Activated naive CD4-positive, alpha-beta T cell treated with anti-CD3 and anti-CD28 coated beads, Interleukin-2, amount 10 ng/mL, durations not matched to agents 7 days and 5 days (primary cell): ENCODE measurements at regions not wholly inside any gene's neighbourhood (a gene's known extent, or its start where the extent isn't known, plus 50 kb on each side); places are given as distances from the start of the nearest gene placed in this dataset.
"Not testable (repeated sequence)": the region's sequence is repeated elsewhere in the genome, so short reads cannot be mapped to it uniquely, and the experiment has no call there.

Experiments
- CTCF ChIA-PET: fragments of 350-600 bp; sonication (Branson Sonifier 250); formaldehyde crosslinking; loops from one replicate; lab custom pipeline; 2021; ENCODE audit warnings: antibody characterized with exemption; lab: Charles Lee
- DNase-seq: peaks from one replicate; pipeline ENCODE4 v3.0.0-alpha.2; 2020
- H3K27ac Mint-ChIP-seq: one replicate; pipeline ENCODE4 v1.8.0; 2021; ENCODE audit warnings: mild to moderate bottlenecking, moderate library complexity, mixed read lengths
- H3K27me3 Mint-ChIP-seq: one replicate; pipeline ENCODE4 v1.8.0; 2021; ENCODE audit warnings: mild to moderate bottlenecking, mixed read lengths
- H3K36me3 Mint-ChIP-seq: one replicate; pipeline ENCODE4 v1.8.0; 2021; ENCODE audit warnings: mixed read lengths
- H3K4me1 Mint-ChIP-seq: one replicate; pipeline ENCODE4 v1.8.0; 2021; ENCODE audit warnings: mixed read lengths
- H3K4me3 Mint-ChIP-seq: one replicate; pipeline ENCODE4 v1.8.0; 2021; ENCODE audit warnings: mild to moderate bottlenecking, moderate library complexity, mixed read lengths
- H3K9me3 Mint-ChIP-seq: one replicate; pipeline ENCODE4 v1.8.0; 2021; ENCODE audit warnings: mixed read lengths

- Mint-ChIP-seq H3K4me3 (no peak overlapping the region), H3K4me1 (no peaks in the 10 kb centered on the region), H3K9me3 (no peaks in the 10 kb centered on the region), H3K27ac (no peak overlapping the region), H3K36me3 (no peaks in the 10 kb centered on the region), H3K27me3 (peaks cover 4% of the 10 kb centered on the region)
- no peak for DNase-seq
- CTCF ChIA-PET, result no interaction called here
Measured at GRCh38 chr6:153984811-153985210, 54.2 kb upstream of the OPRM1 start.

DNA sequence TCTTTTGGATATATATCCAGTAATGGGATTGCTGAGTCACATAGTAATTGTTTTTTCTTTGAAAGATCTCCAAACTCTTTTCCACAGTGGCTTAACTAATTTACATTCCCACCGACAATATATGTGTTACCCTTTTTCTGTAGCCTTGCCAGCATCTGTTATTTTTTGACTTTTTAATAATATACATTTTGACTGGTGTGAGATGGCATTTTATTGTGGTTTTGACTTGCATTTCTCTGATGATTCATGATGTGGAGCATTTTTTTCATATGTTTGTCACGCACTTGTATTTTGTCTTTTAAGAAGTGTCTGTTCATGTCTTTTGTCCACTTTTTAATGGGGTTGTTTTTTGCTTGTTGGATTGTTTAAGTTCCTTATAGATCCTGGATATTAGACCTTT lies 58.9 kb upstream of the OPRM1 start:
- H3K36me3 Mint-ChIP-seq, result no peaks in the 10 kb centered on the region

GRCh38 chr6:153978911-153979548 lies 60.0 kb upstream of the OPRM1 start:
- H3K36me3 Mint-ChIP-seq, H3K9me3 Mint-ChIP-seq, CTCF ChIA-PET, H3K27ac Mint-ChIP-seq, H3K4me1 Mint-ChIP-seq, DNase-seq, H3K27me3 Mint-ChIP-seq, H3K4me3 Mint-ChIP-seq: not testable (repeated sequence)

More for the DNA sequence above, 58.9 kb upstream of the OPRM1 start:
- no peak overlapping the region for H3K27ac Mint-ChIP-seq
- H3K27me3 Mint-ChIP-seq, result peaks cover 4% of the 10 kb centered on the region
- H3K4me1 Mint-ChIP-seq, result no peaks in the 10 kb centered on the region
- no peak for DNase-seq
- H3K9me3 Mint-ChIP-seq, result no peaks in the 10 kb centered on the region
- H3K4me3 Mint-ChIP-seq, result no peak overlapping the region
- CTCF ChIA-PET, result no interaction called here

- no peak for DNase-seq
- Mint-ChIP-seq H3K36me3 (no peaks in the 10 kb centered on the region), H3K9me3 (no peaks in the 10 kb centered on the region), H3K27me3 (no peaks in the 10 kb centered on the region), H3K4me1 (no peaks in the 10 kb centered on the region), H3K4me3 (no peak overlapping the region), H3K27ac (no peak overlapping the region)
- CTCF ChIA-PET, result no interaction called here
Measured at GRCh38 chr6:153976921-153977693, 61.9 kb upstream of the OPRM1 start.

DNA sequence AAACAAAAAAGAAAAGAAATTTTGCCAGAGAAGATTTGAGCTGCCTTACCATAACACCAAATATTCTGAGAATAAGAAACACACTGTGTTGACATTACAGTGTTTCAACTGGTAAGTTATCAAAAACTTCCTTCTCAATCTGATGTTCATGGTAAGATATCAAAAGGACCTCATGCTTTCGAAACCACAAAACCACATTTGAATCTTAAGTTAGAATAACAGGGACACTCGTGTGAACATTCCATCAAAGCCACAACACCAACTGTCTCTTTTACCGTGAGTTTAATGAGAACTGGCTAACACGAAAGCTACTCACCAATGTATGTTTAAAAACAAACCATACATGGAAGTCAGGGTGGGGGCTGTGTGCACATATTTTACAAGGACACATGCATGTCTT lies 73.0 kb upstream of the OPRM1 start:
- Mint-ChIP-seq H3K36me3 (no peaks in the 10 kb centered on the region), H3K4me3 (no peak overlapping the region), H3K9me3 (no peaks in the 10 kb centered on the region), H3K4me1 (peaks cover 8% of the 10 kb centered on the region), H3K27me3 (no peaks in the 10 kb centered on the region), H3K27ac (no peak overlapping the region)
- no peak for DNase-seq
- CTCF ChIA-PET, result no interaction called here

GRCh38 chr6:153963352-153963751 lies 75.7 kb upstream of the OPRM1 start:
- no peak overlapping the region for H3K4me3 Mint-ChIP-seq
- H3K4me1 Mint-ChIP-seq, result peaks cover 8% of the 10 kb centered on the region
- CTCF ChIA-PET, result no interaction called here
- H3K27ac Mint-ChIP-seq, result no peak overlapping the region
- no peaks in the 10 kb centered on the region for H3K9me3 Mint-ChIP-seq
- no peak for DNase-seq
- H3K27me3 Mint-ChIP-seq, result no peaks in the 10 kb centered on the region
- H3K36me3 Mint-ChIP-seq, result no peaks in the 10 kb centered on the region

- no peaks in the 10 kb centered on the region for H3K9me3 Mint-ChIP-seq
- no peaks in the 10 kb centered on the region for H3K27me3 Mint-ChIP-seq
- no peaks in the 10 kb centered on the region for H3K36me3 Mint-ChIP-seq
- DNase-seq, result no peak
- H3K27ac Mint-ChIP-seq, result no peak overlapping the region
- CTCF ChIA-PET, result no interaction called here
- no peak overlapping the region for H3K4me3 Mint-ChIP-seq
- peaks cover 8% of the 10 kb centered on the region for H3K4me1 Mint-ChIP-seq
Measured at GRCh38 chr6:153962555-153962954, 76.5 kb upstream of the OPRM1 start.

DNA sequence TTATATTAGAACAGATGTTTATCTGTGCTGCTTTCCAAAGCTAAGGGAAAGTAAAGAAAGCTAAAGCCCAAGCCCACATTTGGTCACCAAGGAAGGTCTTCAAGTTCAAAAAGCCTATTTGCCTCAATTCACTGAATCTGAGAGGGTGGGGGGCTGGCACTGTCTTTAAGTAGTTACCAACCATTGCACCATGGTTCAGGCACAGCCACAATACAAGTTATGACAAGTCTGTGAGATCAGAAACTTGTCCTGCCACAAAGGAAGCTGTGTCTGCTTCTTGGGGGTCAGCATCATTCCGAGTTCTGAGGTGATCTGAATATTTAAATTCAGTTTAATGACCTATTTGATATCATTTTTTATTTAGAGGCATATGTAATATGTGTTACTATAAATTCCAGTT lies 78.3 kb upstream of the OPRM1 start:
- Mint-ChIP-seq H3K27ac (no peak overlapping the region), H3K36me3 (no peaks in the 10 kb centered on the region), H3K4me1 (peaks cover 2% of the 10 kb centered on the region), H3K27me3 (no peaks in the 10 kb centered on the region), H3K4me3 (no peak overlapping the region), H3K9me3 (no peaks in the 10 kb centered on the region)
- CTCF ChIA-PET, result interaction anchor here (0.8 kb wide), 1 partner anchor 12 kb away, joined by 3 read pairs; no protein-coding TSS in a partner anchor
- no peak for DNase-seq

DNA sequence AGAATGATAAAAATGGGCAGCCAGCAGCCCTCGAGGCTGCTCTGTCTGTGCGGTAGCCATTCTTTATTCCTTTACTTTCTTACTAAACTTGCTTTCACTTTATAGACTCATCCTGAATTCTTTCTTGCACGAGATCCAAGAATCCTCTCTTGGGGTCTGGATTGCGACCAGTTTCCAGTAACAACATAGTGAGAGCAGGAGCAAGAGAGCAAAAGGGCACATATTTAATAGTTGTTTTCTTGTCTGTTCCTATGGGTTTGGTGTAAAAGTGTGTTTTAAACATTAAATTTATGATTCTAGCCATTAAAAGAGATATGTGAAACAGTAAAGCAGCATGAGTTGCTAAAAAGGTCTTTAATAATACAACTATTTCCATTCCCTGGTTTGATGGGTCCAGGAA lies 78.8 kb upstream of the OPRM1 start:
- H3K36me3 Mint-ChIP-seq, result no peaks in the 10 kb centered on the region
- H3K4me3 Mint-ChIP-seq, result no peak overlapping the region
- no peak for DNase-seq
- no peaks in the 10 kb centered on the region for H3K9me3 Mint-ChIP-seq
- no peaks in the 10 kb centered on the region for H3K4me1 Mint-ChIP-seq
- CTCF ChIA-PET, result interaction anchor here (0.8 kb wide), 1 partner anchor 12 kb away, joined by 3 read pairs; no protein-coding TSS in a partner anchor
- H3K27ac Mint-ChIP-seq, result no peak overlapping the region
- no peaks in the 10 kb centered on the region for H3K27me3 Mint-ChIP-seq

GRCh38 chr6:153959276-153959675 lies 79.8 kb upstream of the OPRM1 start:
- no peaks in the 10 kb centered on the region for H3K4me1 Mint-ChIP-seq
- no peaks in the 10 kb centered on the region for H3K36me3 Mint-ChIP-seq
- no peaks in the 10 kb centered on the region for H3K9me3 Mint-ChIP-seq

DNA sequence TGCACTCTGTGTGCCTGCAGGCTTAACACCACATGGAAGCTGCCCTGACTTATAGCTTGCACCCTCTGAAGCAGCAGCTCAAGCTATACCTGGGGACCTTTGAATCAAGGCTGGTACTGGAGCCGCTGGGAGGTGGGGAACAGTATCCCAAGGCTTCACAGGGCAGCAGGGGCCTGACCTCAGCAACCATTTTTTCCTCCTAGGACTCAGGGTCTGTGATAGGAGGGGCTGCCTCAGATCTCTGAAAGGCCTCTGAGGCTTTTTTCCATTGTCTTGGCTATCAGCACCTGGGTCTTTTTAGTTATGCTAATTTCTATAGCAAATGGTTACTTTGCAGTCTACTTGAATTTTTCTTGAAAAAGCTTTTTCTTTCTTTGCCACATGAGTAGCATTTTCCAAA lies 80.2 kb upstream of the OPRM1 start:
- Mint-ChIP-seq H3K27me3 (no peaks in the 10 kb centered on the region), H3K4me1 (no peaks in the 10 kb centered on the region), H3K4me3 (no peak overlapping the region), H3K27ac (no peak overlapping the region), H3K36me3 (no peaks in the 10 kb centered on the region), H3K9me3 (no peaks in the 10 kb centered on the region)
- CTCF ChIA-PET, result interaction anchor here (0.8 kb wide), 1 partner anchor 10 kb away, joined by 3 read pairs; no protein-coding TSS in a partner anchor
- no peak for DNase-seq

More at GRCh38 chr6:153959276-153959675, 79.8 kb upstream of the OPRM1 start:
- CTCF ChIA-PET, result interaction anchor here (0.8 kb wide), 1 partner anchor 11 kb away, joined by 3 read pairs; no protein-coding TSS in a partner anchor
- Mint-ChIP-seq H3K27me3 (no peaks in the 10 kb centered on the region), H3K4me3 (no peak overlapping the region), H3K27ac (no peak overlapping the region)
- DNase-seq, result no peak

GRCh38 chr6:153957394-153957793 lies 81.6 kb upstream of the OPRM1 start:
- CTCF ChIA-PET, result no interaction called here
- no peaks in the 10 kb centered on the region for H3K4me1 Mint-ChIP-seq

GRCh38 chr6:153956808-153957207 lies 82.2 kb upstream of the OPRM1 start:
- Mint-ChIP-seq H3K27me3 (no peaks in the 10 kb centered on the region), H3K27ac (no peak overlapping the region), H3K4me1 (no peaks in the 10 kb centered on the region), H3K9me3 (no peaks in the 10 kb centered on the region), H3K36me3 (no peaks in the 10 kb centered on the region), H3K4me3 (no peak overlapping the region)
- DNase-seq, result no peak
- CTCF ChIA-PET, result no interaction called here

More at GRCh38 chr6:153957394-153957793, 81.6 kb upstream of the OPRM1 start:
- no peaks in the 10 kb centered on the region for H3K36me3 Mint-ChIP-seq
- DNase-seq, result no peak
- H3K9me3 Mint-ChIP-seq, result no peaks in the 10 kb centered on the region
- no peaks in the 10 kb centered on the region for H3K27me3 Mint-ChIP-seq
- H3K4me3 Mint-ChIP-seq, result no peak overlapping the region
- no peak overlapping the region for H3K27ac Mint-ChIP-seq

DNA sequence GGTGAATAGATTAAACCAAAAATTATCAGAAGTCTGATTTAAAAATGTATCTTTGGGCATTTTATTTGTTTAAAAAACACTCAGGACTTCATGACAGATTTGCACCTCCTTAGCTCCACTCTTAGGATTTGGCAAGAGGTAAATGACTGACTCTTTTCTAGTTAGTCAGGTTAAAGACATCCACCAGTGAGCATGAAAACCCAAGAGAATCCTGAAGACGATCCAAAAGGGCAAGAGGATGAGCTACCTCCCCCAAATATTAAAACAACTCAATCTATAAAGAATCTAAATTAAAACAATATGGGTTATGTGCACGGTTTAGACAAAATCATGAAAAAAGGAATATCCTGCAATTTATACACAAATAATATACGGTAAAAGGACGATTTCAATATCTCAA lies 89.4 kb upstream of the OPRM1 start:
- CTCF ChIA-PET, result no interaction called here
- H3K27me3 Mint-ChIP-seq, result no peaks in the 10 kb centered on the region
- no peaks in the 10 kb centered on the region for H3K36me3 Mint-ChIP-seq
- no peak for DNase-seq
- no peak overlapping the region for H3K4me3 Mint-ChIP-seq
- H3K9me3 Mint-ChIP-seq, result no peaks in the 10 kb centered on the region
- no peak overlapping the region for H3K27ac Mint-ChIP-seq
- H3K4me1 Mint-ChIP-seq, result no peaks in the 10 kb centered on the region
